Activated CD4-positive, alpha-beta T cell treated with anti-CD3 and anti-CD28 coated beads, Interleukin-2, Interleukin-6, amounts not matched to agents 100 ng/mL and 50 ng/mL, durations not matched to agents 16 hours and 8 hours (primary cell): ENCODE measurements at regions not wholly inside any gene's neighbourhood (a gene's known extent, or its start where the extent isn't known, plus 50 kb on each side); places are given as distances from the start of the nearest gene placed in this dataset.
"Not testable (repeated sequence)": the region's sequence is repeated elsewhere in the genome, so short reads cannot be mapped to it uniquely, and the experiment has no call there.

Source experiments
- DNase-seq: peaks from one replicate; pipeline ENCODE4 v3.0.0-alpha.2; 2020

GRCh38 chr5:112472614-112473013 is 53.5 kb upstream of the EPB41L4A start:
- no peak for DNase-seq

GRCh38 chr5:112473989-112474388 is 54.9 kb upstream of the EPB41L4A start:
- DNase-seq: no peak

GRCh38 chr5:112475747-112476365 is 56.8 kb upstream of the EPB41L4A start:
- no peak for DNase-seq

- DNase-seq: no peak
These were observed 60.3 kb upstream of the EPB41L4A start for GRCh38 chr5:112479418-112479817.

- DNase-seq: no peak
These were observed 61.4 kb upstream of the EPB41L4A start for GRCh38 chr5:112480501-112480900.

- no peak for DNase-seq
These were observed 64.6 kb upstream of the EPB41L4A start for GRCh38 chr5:112483704-112484103.

GRCh38 chr5:112485934-112486355 is 66.9 kb upstream of the EPB41L4A start:
- no peak for DNase-seq

GRCh38 chr5:112491257-112491656 is 72.2 kb upstream of the EPB41L4A start:
- no peak for DNase-seq

- peak; percentile 38 for DNase-seq
These were observed 73.2 kb upstream of the EPB41L4A start for GRCh38 chr5:112492291-112492690.

GRCh38 chr5:112503749-112504501 is 84.8 kb upstream of the EPB41L4A start:
- not testable (repeated sequence) for DNase-seq

GRCh38 chr5:112509097-112509496 is 90.0 kb upstream of the EPB41L4A start:
- not testable (repeated sequence) for DNase-seq

GRCh38 chr5:112511920-112512319 is 92.8 kb upstream of the EPB41L4A start:
- DNase-seq: no peak

GRCh38 chr5:112512901-112513300 is 93.8 kb upstream of the EPB41L4A start:
- DNase-seq: no peak

GRCh38 chr5:112514111-112514510 is 95.0 kb upstream of the EPB41L4A start:
- no peak for DNase-seq

- not testable (repeated sequence) for DNase-seq
These were observed 101.4 kb upstream of the EPB41L4A start for GRCh38 chr5:112520474-112520873.

- not testable (repeated sequence) for DNase-seq
These were observed 104.0 kb upstream of the EPB41L4A start for GRCh38 chr5:112522891-112523673.

GRCh38 chr5:112523674-112524263 is 104.7 kb upstream of the EPB41L4A start:
- not testable (repeated sequence) for DNase-seq

GRCh38 chr5:112525217-112525616 is 106.1 kb upstream of the EPB41L4A start:
- no peak for DNase-seq

- DNase-seq: no peak
These were observed 109.9 kb upstream of the EPB41L4A start for GRCh38 chr5:112528928-112529327.

- peak; percentile 8 for DNase-seq
These were observed 110.4 kb upstream of the EPB41L4A start for GRCh38 chr5:112529525-112529924.

- DNase-seq: no peak
These were observed 113.7 kb upstream of the EPB41L4A start for GRCh38 chr5:112532654-112533360.

- no peak for DNase-seq
These were observed 114.3 kb upstream of the EPB41L4A start for GRCh38 chr5:112533362-112533761.
